BLaER1 treated with 17β-estradiol and CSF1 and Interleukin-3, amounts not matched to agents 10 nM and 100 nM (cell line): ENCODE measurements at regions not wholly inside any gene's neighbourhood (a gene's known extent, or its start where the extent isn't known, plus 50 kb on each side); places are given as distances from the start of the nearest gene placed in this dataset.
"Not testable (repeated sequence)": the region's sequence is repeated elsewhere in the genome, so short reads cannot be mapped to it uniquely, and the experiment has no call there.

Experiments used
- H3K27ac ChIP-seq, 11 experiments: shearing (Covaris generic); formaldehyde crosslinking; 2 replicates each; pipeline ENCODE4 v1.8.1; 2022
- H3K27me3 ChIP-seq, 11 experiments: shearing (Covaris generic); formaldehyde crosslinking; 2 replicates each; pipeline ENCODE4 v1.8.1; 2022
- H3K36me3 ChIP-seq, 11 experiments: shearing (Covaris generic); formaldehyde crosslinking; 2 replicates each; pipeline ENCODE4 v1.8.1; 2022
- H3K4me1 ChIP-seq, 10 experiments: shearing (Covaris generic); formaldehyde crosslinking; 2 replicates each; pipeline ENCODE4 v1.8.1; 2022
- H3K4me2 ChIP-seq, 11 experiments: shearing (Covaris generic); formaldehyde crosslinking; 2 replicates each; pipeline ENCODE4 v1.8.1; 2022
- H3K4me3 ChIP-seq, 10 experiments: shearing (Covaris generic); formaldehyde crosslinking; 2 replicates each; pipeline ENCODE4 v1.8.1; 2022
- H3K9ac ChIP-seq, 11 experiments: shearing (Covaris generic); formaldehyde crosslinking; 2 replicates each; pipeline ENCODE4 v1.8.1; 2022
- H3K9me3 ChIP-seq, 11 experiments: shearing (Covaris generic); formaldehyde crosslinking; replicated peaks in 1 of 11; 2 replicates each; pipeline ENCODE4 v1.8.1; 2022
- H4K20me1 ChIP-seq, 11 experiments: shearing (Covaris generic); formaldehyde crosslinking; 2 replicates each; pipeline ENCODE4 v1.8.1; 2022
- Cebpa-rat ChIP-seq, 11 experiments: shearing (Covaris generic); IDR thresholded peaks; 2 replicates each; pipeline ENCODE4 v1.8.1; 2022

- no peak for TF ChIP-seq Cebpa-rat (IDR thresholded peaks at IDR 0.05)
- H3K4me3 ChIP-seq, result no peak overlapping the region
- no peaks in the 10 kb centered on the region for H3K36me3 ChIP-seq
- peaks cover 16 to 22% (median 18%) of the 10 kb centered on the region in 11 experiments for H3K9me3 ChIP-seq
- no peaks in the 10 kb centered on the region for H3K4me1 ChIP-seq
- H3K4me2 ChIP-seq, result no peak overlapping the region
- no peaks in the 10 kb centered on the region for H4K20me1 ChIP-seq
- no peak overlapping the region for H3K27ac ChIP-seq
- no peak overlapping the region for H3K9ac ChIP-seq
- H3K27me3 ChIP-seq, result peaks cover 51 to 100% (median 98%) of the 10 kb centered on the region in 11 experiments
These were observed 201.6 kb upstream of the GRIA3 start for GRCh38 chrX:122982521-122982920.

DNA sequence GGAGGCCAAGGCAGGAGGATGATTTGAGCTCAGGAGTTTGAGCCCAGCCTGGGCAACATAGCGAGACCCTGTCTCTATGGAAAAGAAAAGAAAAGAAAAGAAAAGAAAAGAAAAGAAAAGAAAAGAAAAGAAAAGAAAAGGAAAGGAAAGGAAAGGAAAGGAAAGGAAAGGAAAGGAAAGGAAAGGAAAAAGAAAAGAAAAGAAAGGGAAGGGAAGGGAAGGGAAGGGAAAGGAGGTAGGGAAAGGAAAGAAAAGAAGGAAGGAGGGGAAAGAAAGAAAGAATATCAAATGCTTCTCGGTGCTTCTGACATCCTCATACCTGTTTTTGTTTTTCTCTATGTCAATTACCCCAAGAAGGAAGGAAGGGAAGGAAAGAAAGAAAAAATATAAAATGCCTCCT, 181.2 kb upstream of the GRIA3 start:
- not testable (repeated sequence) for H3K9me3 ChIP-seq, H3K36me3 ChIP-seq, H3K4me1 ChIP-seq, H3K27ac ChIP-seq, H4K20me1 ChIP-seq, H3K4me2 ChIP-seq, H3K4me3 ChIP-seq, H3K9ac ChIP-seq
- H3K27me3 ChIP-seq, result peaks cover 2 to 59% (median 31%) of the 10 kb centered on the region in 11 experiments

GRCh38 chrX:123013141-123013540, 170.9 kb upstream of the GRIA3 start:
- TF ChIP-seq Cebpa-rat (IDR thresholded peaks at IDR 0.05), result no peak
- Histone ChIP-seq H3K4me1 (no peaks in the 10 kb centered on the region), H3K9me3 (peaks cover 0 to 5% (median 0%) of the 10 kb centered on the region in 11 experiments; a peak in 2 of 22 replicates), H3K27ac (no peak overlapping the region), H3K4me2 (no peak overlapping the region), H4K20me1 (no peaks in the 10 kb centered on the region; a peak in 1 of 22 replicates), H3K9ac (no peak overlapping the region), H3K27me3 (peaks cover 18 to 100% (median 88%) of the 10 kb centered on the region in 11 experiments; a peak in 21 of 22 replicates), H3K36me3 (no peaks in the 10 kb centered on the region), H3K4me3 (no peak overlapping the region)

DNA sequence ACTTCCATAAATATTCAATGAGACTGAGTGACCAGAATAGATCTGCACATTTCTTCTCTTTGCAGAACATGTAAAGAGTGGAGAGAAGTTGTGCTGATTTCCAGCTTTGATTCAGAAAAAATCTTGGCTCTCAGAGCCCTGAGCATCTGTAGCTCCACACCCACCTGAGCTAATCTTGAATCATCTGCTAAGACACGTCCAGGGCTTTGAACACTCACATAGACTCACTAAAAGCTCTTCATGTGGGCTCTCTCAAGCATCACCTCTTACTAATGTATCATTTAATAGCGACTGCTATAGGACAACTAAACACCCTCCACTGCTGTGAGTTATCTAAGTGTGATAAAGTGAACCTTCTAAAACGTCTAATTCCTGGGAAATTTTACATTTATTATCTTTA, 147.7 kb upstream of the GRIA3 start:
- Histone ChIP-seq H3K36me3 (no peaks in the 10 kb centered on the region), H3K27me3 (peaks cover 82 to 100% (median 95%) of the 10 kb centered on the region in 11 experiments), H3K4me2 (no peak overlapping the region), H3K9ac (no peak overlapping the region), H4K20me1 (no peaks in the 10 kb centered on the region), H3K4me1 (no peaks in the 10 kb centered on the region), H3K27ac (no peak overlapping the region), H3K4me3 (no peak overlapping the region), H3K9me3 (no peaks in the 10 kb centered on the region; a peak in 1 of 22 replicates)
- TF ChIP-seq Cebpa-rat (IDR thresholded peaks at IDR 0.05), result no peak

GRCh38 chrX:123049071-123049625, 134.9 kb upstream of the GRIA3 start:
- Histone ChIP-seq H3K4me2 (no peak overlapping the region), H3K27me3 (peaks cover 19 to 72% (median 61%) of the 10 kb centered on the region in 11 experiments; a peak in 21 of 22 replicates), H3K27ac (no peak overlapping the region), H4K20me1 (no peaks in the 10 kb centered on the region), H3K4me3 (no peak overlapping the region), H3K9me3 (0 out of 22 replicates have a peak, but pooled peaks cover 0 to 4% (median 0%) of the 10 kb centered on the region in 11 experiments), H3K9ac (no peak overlapping the region), H3K4me1 (0 out of 20 replicates have a peak, but pooled peaks cover 0 to 5% (median 0%) of the 10 kb centered on the region in 10 experiments), H3K36me3 (no peaks in the 10 kb centered on the region)
- no peak for TF ChIP-seq Cebpa-rat (IDR thresholded peaks at IDR 0.05)

DNA sequence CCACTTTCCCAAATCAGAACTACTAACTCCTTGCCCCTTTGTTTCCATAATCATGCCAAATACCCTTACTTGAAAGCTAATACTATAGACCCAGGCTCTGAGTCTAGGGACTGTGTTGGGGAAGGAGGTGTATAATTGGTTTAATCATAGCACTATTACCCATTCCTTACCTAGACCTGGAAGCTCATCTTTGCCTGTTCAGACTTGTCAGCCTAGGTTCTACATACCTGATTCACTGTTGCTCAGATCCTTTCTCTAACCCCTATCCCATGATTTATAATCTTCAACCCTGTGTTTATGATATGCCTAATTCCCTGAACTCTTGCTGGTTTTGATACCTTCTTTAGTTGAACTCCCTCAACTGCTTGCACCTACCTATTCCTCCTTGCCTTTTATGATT, 123.1 kb upstream of the GRIA3 start:
- no peak overlapping the region for H3K4me2 ChIP-seq
- no peaks in the 10 kb centered on the region for H3K9me3 ChIP-seq
- H3K27ac ChIP-seq, result no peak overlapping the region
- no peak for TF ChIP-seq Cebpa-rat (IDR thresholded peaks at IDR 0.05)
- H3K4me1 ChIP-seq, result no peaks in the 10 kb centered on the region
- no peaks in the 10 kb centered on the region for H4K20me1 ChIP-seq
- no peak overlapping the region for H3K4me3 ChIP-seq
- H3K9ac ChIP-seq, result no peak overlapping the region
- no peaks in the 10 kb centered on the region for H3K36me3 ChIP-seq
- H3K27me3 ChIP-seq, result peaks cover 5 to 32% (median 13%) of the 10 kb centered on the region in 11 experiments; a peak in 20 of 22 replicates

- H3K4me2 ChIP-seq, result no peak overlapping the region
- no peak overlapping the region for H3K27ac ChIP-seq
- no peak overlapping the region for H3K9ac ChIP-seq
- H3K27me3 ChIP-seq, result peaks cover 19 to 59% (median 40%) of the 10 kb centered on the region in 11 experiments; a peak in 21 of 22 replicates
- no peaks in the 10 kb centered on the region for H4K20me1 ChIP-seq
- no peak overlapping the region for H3K4me3 ChIP-seq
- no peaks in the 10 kb centered on the region for H3K4me1 ChIP-seq
- H3K9me3 ChIP-seq, result no peaks in the 10 kb centered on the region; a peak in 1 of 22 replicates
- no peak for TF ChIP-seq Cebpa-rat (IDR thresholded peaks at IDR 0.05)
- no peaks in the 10 kb centered on the region for H3K36me3 ChIP-seq
These were observed 120.0 kb upstream of the GRIA3 start for GRCh38 chrX:123064053-123064452.

DNA sequence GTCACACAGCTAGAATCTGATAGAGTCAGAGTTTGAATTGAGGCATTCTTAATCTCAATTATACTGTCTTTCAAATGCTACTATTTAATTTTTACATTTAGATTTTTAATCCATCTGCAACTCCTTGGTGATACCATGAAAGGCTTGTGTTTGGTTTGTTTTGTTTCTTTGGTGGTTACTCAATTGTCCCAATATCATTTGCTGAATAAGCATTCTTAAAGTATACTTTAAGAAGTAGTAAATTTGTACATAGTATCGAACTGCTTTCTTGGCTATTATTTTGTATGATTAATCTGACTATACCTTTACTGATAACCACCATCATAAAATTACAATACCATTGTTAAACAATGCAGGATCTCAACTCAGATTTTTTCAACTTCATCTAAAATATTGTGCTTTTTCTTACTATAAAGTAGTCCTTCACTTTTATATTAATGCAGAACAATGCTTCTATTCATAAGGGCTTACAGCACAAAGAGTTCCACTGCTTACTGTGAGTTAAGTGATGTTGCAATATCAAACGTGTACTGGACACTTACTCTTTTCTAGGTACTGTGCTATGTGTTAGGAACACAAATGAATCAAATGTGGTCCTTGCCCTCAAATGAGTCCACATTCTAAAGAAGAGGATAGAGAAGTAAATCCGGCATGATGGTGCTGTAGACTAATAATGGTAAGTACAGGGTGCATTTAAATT, 111.2 kb upstream of the GRIA3 start:
- no peak overlapping the region for H3K4me2 ChIP-seq
- no peak overlapping the region for H3K27ac ChIP-seq
- H3K4me1 ChIP-seq, result no peaks in the 10 kb centered on the region
- H3K27me3 ChIP-seq, result peaks cover 45 to 89% (median 84%) of the 10 kb centered on the region in 11 experiments; a peak in 21 of 22 replicates
- TF ChIP-seq Cebpa-rat (IDR thresholded peaks at IDR 0.05), result no peak
- H4K20me1 ChIP-seq, result no peaks in the 10 kb centered on the region; a peak in 2 of 22 replicates
- no peaks in the 10 kb centered on the region; a peak in 1 of 22 replicates for H3K9me3 ChIP-seq
- H3K36me3 ChIP-seq, result no peaks in the 10 kb centered on the region
- no peak overlapping the region for H3K4me3 ChIP-seq
- no peak overlapping the region for H3K9ac ChIP-seq

- no peak for TF ChIP-seq Cebpa-rat (IDR thresholded peaks at IDR 0.05)
- H3K4me3 ChIP-seq, result no peak overlapping the region
- no peak overlapping the region for H3K27ac ChIP-seq
- peaks cover 70 to 100% (median 95%) of the 10 kb centered on the region in 11 experiments for H3K27me3 ChIP-seq
- H3K36me3 ChIP-seq, result no peaks in the 10 kb centered on the region
- H3K9ac ChIP-seq, result no peak overlapping the region
- no peaks in the 10 kb centered on the region for H3K9me3 ChIP-seq
- no peaks in the 10 kb centered on the region; a peak in 2 of 22 replicates for H4K20me1 ChIP-seq
- H3K4me1 ChIP-seq, result no peaks in the 10 kb centered on the region
- H3K4me2 ChIP-seq, result no peak overlapping the region
These were observed 108.0 kb upstream of the GRIA3 start for GRCh38 chrX:123075947-123076561.
